G401 (cell line): ENCODE measurements at regions not wholly inside any gene's neighbourhood (a gene's known extent, or its start where the extent isn't known, plus 50 kb on each side); places are given as distances from the start of the nearest gene placed in this dataset.

ENCODE experiments used
- DNase-seq: peaks from one replicate; pipeline ENCODE4 v3.0.0-alpha.2; 2015; ENCODE audit warnings: low spot score
- in situ Hi-C: cut with HindIII; loops from 2 replicates; pipeline ENCODE4 v1.10.0; 2016; ENCODE audit warnings: low sequenced_read_pairs, mixed read lengths

DNA sequence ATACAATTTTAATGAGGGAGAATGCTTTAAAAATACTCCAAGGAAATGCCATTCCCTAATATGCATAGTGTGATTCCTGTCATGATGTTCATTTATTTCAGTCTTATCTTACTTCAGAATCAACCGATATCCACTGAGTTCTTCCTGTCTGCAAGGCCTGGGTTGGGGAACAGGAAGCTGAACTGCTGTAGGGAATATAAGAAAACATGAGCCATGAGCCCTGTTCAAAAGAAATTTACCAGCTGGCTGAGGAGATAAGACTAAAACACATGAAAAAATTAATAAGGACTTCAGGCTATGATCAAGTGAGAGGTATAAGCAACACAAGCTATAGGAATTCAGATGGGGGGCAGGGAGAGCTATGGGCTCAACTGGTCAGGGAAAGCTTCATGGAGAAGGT is 184.7 kb downstream of the PLPP4 start:
- in situ Hi-C loops: no loop called here

DNA sequence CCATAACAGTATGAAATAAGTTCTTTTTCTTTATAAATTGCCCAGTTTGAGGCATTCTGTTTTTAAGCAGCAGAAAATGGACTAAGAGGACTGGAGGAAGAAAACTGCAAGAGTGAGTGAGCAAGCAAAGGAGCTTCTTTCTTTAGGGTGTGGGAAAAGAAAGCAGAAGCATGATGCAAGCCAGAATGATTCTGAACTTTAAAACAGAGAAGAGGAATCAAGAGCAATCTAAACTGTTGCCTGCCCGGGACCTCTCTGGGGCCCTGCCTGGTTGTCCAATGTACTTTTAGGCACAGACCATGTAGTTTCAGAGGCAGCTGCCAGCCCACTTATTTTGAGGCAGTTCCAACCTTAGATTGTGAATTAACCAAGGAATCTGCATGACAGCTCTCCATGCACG is 186.3 kb downstream of the PLPP4 start:
- no peak for DNase-seq
- in situ Hi-C loops: no loop called here

More for the DNA sequence above, 184.7 kb downstream of the PLPP4 start:
- DNase-seq: no peak

DNA sequence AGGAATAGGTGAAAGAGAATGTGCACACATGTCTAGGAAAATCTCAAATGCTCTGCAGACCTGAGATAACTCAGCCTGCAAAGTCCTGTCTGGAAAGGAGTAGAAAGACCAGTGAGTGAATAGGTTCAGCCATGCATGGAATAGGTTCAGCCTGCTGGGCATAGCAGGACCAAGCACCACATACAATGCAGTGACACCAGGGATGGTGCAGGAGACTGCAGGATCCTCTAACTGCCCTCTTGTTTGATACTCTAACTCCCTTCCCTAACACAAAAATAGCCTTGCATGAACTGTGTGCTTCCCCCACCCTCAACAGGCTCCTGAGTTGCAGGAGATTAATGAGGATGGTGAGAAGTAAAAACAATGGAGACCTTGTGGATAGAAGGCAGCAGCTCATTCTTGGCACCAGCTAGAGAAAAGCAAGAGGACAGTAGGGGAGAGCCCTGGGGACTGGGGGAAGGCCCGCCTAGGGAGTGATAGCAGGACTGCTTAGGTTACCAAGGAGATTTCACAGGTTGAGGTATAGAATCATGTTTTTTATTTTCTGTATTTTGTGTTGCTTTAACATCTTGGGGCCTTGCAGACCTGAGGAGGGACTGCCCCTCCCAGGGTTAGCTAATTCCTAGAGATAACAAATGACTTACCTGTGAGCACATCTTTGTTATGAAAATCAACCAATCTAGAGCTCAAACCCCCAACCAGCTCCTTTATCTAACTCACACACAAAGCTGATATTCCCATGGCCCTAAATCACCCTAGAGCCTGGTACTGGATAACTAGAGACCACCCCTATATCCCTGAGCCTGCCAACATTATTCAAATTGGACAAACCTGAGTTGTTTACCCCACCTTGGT is 187.8 kb downstream of the PLPP4 start:
- in situ Hi-C loops: no loop called here

DNA sequence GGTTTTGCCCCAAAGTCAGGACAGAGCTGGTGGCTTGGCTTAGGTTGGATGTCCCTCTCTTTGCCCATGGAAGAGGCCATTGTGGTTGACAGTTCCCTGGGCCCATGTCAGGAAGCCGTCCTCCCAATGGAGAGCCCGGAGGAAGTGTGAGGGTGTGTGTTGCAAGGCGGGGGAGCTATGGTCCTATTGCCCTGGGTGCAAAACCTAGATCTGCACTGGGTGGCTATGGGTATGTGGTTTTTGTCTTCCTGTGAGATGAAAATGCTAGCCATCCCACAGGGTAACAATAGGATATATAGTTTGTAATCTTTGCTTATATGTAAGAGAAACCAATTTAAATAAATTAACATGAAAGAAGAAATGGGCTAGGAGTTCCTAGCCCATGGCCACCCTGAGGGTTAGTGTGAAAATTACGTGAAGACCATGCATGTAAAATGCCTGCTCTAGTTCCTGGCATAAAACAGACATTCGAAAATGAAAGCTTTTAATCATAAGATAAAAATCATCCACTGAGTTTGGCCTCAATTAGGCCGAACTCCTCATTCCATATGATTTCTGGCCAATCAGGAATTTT is 189.2 kb downstream of the PLPP4 start:
- no peak for DNase-seq
- in situ Hi-C loops: no loop called here

More for the DNA sequence above, 187.8 kb downstream of the PLPP4 start:
- DNase-seq: no peak

DNA sequence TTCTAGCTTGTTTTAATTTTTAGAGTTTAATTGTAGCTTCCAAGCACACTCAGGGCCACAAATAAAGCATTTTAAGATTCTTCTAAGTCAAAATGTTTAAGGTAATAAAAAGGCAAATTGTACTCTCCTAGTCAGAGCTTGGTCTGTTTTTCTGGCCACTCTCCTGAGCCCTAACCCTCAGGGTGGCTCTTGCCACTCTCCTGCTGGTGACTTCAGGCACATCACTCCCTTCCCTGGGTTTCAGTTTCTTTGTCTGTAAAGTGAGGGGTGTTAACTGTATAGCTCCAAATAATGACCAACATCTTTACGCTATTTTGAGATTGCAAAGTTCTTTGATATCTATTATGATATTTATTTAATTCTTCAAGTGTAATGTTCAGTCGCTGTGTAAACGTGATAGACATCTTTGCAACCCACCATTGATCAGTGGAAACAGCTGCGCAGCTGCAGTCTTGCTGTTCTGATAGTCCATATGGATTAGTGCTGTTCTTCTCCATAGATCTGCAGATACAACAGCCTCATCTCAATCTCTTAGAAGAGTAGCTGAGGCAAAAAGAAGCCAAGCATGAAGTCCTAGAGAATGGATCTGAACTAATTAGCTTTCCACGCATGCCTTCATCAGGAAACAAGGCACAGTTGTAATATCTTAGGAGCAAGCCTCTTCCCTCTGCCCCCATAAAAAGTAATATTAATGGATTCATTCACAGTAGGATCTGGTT is 189.9 kb downstream of the PLPP4 start:
- in situ Hi-C loops: no loop called here
- no peak for DNase-seq

DNA sequence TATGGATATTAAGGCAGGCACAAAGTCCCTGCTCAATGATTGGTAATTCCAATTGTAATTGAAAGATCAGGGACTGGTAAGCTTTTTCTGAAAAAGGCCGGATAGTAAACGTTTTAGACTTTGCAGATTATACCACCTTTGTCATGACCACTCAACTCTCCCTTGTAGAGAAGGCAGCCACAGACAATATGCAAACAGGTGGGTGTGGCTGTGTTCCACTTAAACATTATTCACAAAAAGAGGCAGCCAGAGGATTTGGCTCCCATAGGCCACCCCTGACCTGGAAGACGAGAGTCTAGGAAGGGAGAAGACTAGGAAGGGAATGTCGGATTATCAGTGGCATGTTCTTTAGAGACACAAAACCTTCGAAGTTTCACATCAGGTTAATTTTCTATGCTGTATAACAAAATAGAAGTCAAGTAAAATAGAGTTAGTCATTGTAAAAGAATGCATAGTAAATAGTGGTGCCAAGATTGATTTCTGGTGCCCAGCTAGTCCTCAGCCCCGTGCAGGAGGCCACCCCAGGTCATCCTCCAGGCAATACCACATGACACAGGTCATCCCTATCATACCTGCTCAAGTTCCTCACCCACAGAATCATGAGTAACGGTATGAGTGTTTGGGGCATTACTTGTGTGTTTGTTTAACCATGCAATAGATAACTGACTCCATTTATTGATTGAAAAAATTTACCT is 193.8 kb downstream of the PLPP4 start:
- in situ Hi-C loops: no loop called here
- no peak for DNase-seq

DNA sequence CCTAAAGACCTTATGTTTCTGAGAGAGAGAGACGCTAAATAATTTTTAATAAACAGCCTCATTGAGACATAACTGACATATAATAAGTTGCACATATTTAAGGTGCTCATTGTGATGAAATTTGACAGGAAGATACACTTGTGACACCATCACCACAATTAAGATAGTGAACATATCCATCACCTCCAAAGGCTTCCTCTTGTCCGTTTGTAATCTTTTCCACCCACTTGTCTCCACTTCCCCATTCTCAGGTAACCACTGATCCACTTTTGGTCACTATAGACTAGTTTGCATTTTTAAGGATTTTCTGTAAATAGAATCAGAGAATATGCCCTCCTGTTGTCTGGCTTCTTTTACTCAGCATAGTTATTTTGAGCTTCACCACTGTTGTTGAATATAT is 195.1 kb upstream of the WDR11 start:
- in situ Hi-C loops: no loop called here
- no peak for DNase-seq

DNA sequence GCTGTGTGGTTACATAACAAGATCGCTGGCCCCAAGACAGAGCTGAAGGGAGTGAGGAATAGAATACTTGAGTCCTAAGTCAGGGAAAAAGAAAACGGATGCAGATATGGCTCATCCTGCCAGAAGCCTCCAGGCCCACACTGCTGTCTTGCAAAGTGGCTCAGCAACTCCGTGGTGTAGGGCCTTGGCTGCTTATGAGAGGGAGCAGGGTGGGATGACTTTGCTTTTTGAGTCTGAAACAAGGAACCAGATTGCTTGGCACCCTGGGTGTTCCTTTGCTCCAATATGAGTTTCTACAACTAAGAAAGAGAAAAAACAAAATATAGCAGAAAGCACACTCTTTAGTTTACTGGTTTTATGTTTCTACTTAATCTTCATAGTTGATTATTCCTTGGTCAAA is 193.8 kb upstream of the WDR11 start:
- in situ Hi-C loops: no loop called here
- peak; percentile 26 for DNase-seq

DNA sequence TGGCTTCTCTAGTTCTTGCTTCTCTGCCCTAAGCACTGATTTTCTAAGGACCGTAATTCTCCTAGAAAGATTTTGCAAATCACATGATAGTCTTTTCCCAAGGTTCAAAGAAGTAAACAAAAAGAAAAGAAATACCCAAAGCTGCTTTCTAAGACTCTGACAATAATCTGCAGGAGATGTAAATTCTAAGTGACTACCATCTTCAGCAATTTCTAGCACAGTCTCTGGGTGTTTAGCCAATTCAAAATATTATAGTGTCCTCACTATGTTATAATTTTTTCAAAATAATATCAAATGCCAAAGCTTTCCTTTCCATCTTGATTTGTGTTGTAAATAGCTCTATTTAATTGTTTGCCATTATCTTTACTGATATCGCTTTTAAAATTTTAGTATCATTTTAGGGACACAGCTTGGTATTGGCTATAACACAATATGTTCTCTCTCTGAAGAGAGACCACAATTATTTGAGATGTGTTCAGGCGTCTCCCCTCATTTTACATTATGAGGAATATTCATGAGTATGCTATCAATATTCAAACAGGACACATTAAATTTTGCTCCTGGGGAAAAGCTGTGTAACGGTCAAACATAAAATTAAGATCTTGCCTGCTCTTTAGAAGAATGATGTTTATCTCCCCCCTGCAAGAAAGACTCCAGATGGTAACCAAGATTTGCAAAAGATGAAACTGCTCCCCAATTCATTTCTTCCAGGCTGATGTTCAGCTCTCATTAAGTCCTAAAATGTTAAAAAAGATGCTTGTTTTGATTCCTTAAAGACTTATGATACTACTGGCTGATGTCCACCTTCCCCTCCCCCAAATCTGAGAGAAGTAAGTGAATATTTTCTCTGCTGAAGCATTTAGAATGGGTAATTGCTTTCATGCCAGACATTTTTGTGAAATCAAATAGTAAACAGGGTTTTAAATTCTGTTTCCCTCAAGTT is 191.9 kb upstream of the WDR11 start:
- DNase-seq: no peak
- in situ Hi-C loops: no loop called here

DNA sequence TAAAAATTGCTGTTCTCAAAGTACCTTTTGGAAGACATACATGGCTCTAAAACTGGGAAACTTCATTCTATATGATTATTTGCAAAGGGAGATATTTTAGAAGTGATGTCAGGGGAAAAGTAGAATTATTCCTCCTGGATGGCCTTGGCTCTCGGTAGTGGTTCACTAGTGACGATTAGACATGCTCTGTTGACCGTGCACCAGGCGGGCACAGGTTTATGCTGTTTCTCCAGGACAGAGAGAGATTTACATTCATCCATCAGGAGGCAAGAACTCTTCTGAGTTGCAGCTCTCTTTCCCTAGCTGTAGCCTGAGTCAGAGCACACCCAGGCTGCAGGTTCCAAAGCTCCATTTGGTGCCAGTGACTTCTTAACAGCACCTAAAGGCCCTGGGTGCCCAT is 184.9 kb upstream of the WDR11 start:
- no peak for DNase-seq
- in situ Hi-C loops: no loop called here

DNA sequence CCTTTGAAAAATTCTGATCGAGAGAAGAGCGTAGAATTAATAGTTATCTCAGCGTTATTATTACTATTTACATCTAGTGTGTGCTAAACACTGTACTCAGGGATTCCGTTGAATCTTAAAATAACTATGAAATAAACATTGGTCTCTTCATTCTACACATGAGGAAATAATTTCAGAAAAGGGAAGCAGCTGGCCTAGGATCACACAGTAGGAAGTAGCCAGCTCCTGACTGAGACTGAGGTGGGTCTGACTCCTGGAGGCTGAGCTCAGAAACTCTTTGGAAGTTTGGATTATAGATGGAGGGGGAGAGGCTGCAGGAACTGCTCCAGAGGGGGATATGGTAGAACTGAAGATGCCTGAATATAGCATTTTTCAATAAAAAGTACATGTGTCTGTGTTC is 183.9 kb upstream of the WDR11 start:
- DNase-seq: no peak
- in situ Hi-C loops: no loop called here

DNA sequence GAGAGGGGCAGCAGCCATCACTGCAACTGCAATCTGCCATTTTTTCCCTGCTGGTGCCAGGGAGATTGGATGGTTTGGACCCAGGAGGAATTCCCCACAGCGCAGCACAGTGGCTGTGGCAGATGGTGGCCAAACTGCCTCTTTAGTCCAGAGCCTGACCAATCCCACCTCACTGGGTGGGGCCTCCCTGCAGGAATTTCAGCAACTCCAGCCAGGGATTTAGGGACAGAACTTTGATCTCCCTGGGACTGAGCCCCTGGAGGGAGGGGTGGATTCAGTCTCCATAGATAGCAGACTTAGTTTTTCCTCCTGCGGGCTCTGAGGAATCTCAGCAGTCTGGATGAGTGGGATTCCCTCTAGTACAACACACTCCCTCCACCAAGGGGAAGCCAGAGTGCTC is 179.7 kb upstream of the WDR11 start:
- DNase-seq: no peak
- in situ Hi-C loops: no loop called here

DNA sequence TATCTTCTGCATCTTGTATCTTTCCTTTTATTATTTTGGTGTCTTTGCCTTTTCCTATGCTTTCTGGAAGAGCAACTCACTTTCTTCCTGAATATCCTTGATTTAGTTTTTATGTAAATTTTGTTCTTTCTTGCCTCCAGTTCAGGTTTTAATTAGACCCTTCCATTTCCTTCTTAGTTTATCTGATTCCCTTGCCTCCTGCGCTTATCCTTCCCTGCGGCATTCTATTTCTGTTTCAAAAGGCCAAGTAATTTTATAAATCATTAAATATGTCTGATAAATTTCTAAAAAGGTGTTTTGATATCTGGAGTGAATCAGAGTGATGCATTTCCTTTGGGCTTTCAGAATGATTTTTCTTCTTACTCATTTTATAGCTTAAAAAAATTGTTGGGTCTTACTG is 167.7 kb upstream of the WDR11 start:
- no peak for DNase-seq
- in situ Hi-C loops: no loop called here

DNA sequence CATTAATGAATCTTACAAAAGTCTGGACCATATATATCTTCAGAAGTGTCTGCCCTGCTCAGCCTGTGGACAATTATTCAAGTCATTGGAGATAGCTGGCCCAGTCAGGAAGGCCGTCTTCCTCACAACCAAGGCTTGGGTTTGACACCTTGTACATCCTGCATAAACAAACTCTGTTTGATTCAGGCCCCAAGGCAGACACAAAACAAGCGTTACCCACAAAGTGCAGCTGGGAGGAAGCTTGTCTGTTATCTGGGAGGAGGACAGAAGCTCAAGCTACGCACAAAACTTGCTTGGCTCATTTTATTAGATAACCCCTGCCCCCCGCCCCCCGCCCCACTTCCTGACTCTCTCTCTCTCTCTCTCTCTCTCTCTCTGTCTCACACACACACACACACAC is 166.9 kb upstream of the WDR11 start:
- no peak for DNase-seq
- in situ Hi-C loops: no loop called here

DNA sequence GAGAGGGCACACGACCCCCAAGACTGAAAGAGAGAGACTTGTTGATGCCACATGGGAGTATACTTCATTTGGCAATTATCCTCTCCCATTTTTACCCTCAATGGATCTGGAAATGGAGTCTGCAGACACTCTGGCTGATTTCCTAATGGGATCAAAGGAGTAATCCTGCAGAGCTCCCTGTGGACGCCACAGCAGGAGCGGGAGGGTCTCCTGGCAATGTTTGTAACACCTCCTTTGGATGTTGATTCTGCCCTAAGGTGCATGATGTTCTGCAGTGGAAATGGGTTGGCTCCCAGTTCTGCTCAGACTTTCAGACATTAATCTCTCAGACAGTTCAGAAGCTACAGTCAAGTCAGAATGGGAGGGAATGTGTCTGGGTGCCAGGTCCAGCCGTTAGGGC is 166.0 kb upstream of the WDR11 start:
- no peak for DNase-seq
- in situ Hi-C loops: no loop called here

DNA sequence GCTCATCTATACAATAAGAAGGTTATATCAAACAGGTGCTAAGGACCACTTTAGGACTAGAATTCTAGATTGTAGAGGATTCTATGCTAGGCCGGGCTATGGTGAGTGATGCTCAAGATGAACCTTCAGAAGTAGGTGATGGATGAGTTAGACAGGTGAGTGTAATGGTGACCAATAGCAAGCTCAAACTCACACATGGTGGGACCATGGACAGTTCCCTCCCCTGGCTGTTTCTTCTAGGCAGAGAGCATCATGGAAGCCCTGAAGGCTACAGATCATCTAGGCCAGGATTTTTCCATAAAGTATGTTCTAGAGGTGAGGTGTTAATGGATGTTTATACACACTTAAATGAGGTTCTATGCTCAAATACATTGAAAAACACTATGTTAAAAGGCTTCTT is 162.2 kb upstream of the WDR11 start:
- in situ Hi-C loops: no loop called here
- no peak for DNase-seq

DNA sequence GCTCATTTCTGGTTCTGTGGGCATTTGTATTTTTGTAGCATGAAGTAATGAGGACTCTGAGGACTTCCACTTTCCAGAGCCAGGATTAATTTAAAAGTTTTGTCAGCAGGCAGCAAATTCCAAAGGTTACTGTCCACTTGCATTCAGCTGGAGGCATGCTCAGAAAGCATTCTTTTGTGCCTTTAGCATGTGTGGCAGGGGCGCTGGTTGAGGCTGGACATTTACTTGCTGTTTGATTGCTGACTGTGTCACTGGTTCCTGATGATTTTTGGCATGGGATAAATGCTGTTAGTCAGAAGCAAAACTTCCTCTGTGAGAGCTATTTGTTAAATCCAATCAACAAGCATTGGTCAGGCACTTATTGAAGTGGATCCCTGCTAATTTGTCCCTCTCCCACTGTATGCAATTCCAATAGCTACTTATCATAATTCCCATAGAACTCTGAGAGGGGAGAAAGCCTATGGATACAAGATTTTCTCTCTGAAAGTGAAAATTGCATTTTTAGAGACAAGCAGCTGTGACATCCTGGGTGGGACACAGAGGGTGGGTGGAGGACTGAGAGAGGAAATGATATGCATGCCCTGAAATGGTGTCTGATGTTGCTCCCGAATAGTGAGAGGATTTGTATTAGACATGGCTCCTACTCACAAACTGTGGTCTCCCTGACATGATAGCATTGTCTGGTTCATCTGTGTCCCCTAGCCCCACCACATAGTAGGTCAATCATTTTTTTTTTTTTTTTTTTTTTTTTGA is 161.2 kb upstream of the WDR11 start:
- peak; percentile 3 for DNase-seq
- in situ Hi-C loops: no loop called here

DNA sequence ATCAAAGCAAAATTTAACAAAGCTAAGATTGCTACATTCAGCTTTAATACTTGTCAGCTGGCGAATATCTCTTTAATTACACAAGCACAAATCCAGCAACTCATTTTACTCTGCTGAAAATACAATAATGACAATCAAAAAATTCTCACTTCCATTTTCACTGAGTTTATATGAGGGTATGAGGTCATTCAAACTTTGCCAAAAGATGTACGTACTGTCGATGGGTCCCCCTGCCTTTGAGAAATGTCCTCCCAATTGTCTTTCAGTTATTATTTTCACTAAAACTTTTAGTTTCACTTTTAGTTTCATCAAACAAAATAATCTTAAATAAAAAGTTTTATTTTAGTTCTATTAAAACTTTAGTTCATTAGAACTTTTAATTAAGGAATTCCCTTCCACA is 159.5 kb upstream of the WDR11 start:
- in situ Hi-C loops: no loop called here
- DNase-seq: no peak
